B cell (primary cell): ENCODE measurements at regions not wholly inside any gene's neighbourhood (a gene's known extent, or its start where the extent isn't known, plus 50 kb on each side); places are given as distances from the start of the nearest gene placed in this dataset.

Source experiments
- CTCF ChIP-seq: fragments of 200-600 bp; IDR thresholded peaks from one replicate; pipeline ENCODE4 v1.8.0; 2022; ENCODE audit warnings: antibody characterized with exemption, mild to moderate bottlenecking
- EZH2 ChIP-seq: IDR thresholded peaks from 2 replicates; pipeline ENCODE4 v1.6.1; 2012; ENCODE audit warnings: borderline replicate concordance, low read depth, mild to moderate bottlenecking, moderate library complexity, low read length; ENCODE audit not compliant: insufficient read depth, poor library complexity, severe bottlenecking

GRCh38 chr21:35611708-35612132 lies 448.6 kb downstream of the SETD4 start:
- TF ChIP-seq CTCF (no peak), EZH2 (no peak)
